Coronary artery (tissue), 2 donors: ENCODE measurements at regions not wholly inside any gene's neighbourhood (a gene's known extent, or its start where the extent isn't known, plus 50 kb on each side); places are given as distances from the start of the nearest gene placed in this dataset.

ENCODE experiments used
- DNase-seq: peaks from one replicate; pipeline ENCODE4 v3.0.0-alpha.2; 2017; ENCODE audit warnings: low spot score
- H3K27ac ChIP-seq, 2 donors: fragments of 200-600 bp; sonication (generic); one replicate each; pipeline ENCODE4 v1.5.1; 2016 to 2019
- H3K4me3 ChIP-seq: fragments of 200-600 bp; sonication (generic); 2 replicates; pipeline ENCODE4 v1.5.1; 2016; ENCODE audit warnings: mild to moderate bottlenecking, moderate library complexity
- CTCF ChIP-seq: fragments of 200-600 bp; sonication (generic); IDR thresholded peaks from one replicate; pipeline ENCODE4 v1.5.1; 2019; ENCODE audit warnings: antibody characterized with exemption

- TF ChIP-seq CTCF = no peak
- Histone ChIP-seq H3K4me3 (no peak overlapping the region), H3K27ac (no peak overlapping the region)
- DNase-seq = no peak
These were observed 630.0 kb upstream of the ADGRL2 start for GRCh38 chr1:81170721-81171120.

- no peak for TF ChIP-seq CTCF
- DNase-seq = no peak
- H3K27ac ChIP-seq = no peak overlapping the region
These were observed 634.8 kb upstream of the ADGRL2 start for GRCh38 chr1:81165963-81166362.

GRCh38 chr1:81160696-81161095 is 640.0 kb upstream of the ADGRL2 start:
- Histone ChIP-seq H3K4me3 (no peak overlapping the region), H3K27ac (no peak overlapping the region)
- no peak for TF ChIP-seq CTCF
- DNase-seq = no peak

More at GRCh38 chr1:81165963-81166362, 634.8 kb upstream of the ADGRL2 start:
- no peak overlapping the region for H3K4me3 ChIP-seq

DNA sequence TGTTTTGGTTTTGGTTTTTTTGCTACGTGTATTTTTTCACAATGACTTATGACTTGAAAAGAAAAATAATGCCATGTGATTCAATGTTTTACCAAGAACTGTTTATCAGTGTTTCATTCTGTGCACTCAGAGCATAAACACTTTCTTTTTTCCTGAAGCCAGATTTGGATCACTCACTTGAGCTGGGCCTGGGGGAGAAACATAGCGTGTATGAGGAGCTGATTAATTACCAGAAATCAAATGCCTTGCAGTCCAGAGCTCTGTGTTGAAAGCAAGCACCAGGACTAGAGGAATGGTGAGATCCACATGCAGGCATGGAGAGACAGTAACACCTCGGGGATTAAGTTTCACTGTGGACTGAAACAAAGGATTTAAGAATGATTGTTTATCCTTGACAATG is 642.1 kb upstream of the ADGRL2 start:
- TF ChIP-seq CTCF = no peak
- no peak overlapping the region for H3K27ac ChIP-seq
- DNase-seq = no peak
- no peak overlapping the region for H3K4me3 ChIP-seq

DNA sequence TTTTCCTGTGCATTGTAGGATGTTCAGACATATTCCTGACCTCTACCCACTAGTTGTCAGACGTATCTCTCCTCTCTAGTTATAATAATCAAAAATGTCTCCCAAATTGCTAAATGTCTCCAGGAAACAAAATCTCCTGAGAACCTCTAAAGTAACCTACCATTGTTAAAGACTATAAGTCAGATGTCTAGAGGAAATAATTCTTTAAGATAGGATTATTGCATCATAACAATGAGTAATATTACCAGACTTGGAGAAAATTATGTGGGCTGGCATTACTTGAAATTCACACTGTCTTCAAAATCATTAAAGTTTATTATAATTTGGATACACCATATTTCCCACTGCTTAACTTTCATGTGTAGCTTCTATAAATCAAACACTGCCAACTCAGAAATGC is 643.0 kb upstream of the ADGRL2 start:
- DNase-seq = no peak
- no peak for TF ChIP-seq CTCF

DNA sequence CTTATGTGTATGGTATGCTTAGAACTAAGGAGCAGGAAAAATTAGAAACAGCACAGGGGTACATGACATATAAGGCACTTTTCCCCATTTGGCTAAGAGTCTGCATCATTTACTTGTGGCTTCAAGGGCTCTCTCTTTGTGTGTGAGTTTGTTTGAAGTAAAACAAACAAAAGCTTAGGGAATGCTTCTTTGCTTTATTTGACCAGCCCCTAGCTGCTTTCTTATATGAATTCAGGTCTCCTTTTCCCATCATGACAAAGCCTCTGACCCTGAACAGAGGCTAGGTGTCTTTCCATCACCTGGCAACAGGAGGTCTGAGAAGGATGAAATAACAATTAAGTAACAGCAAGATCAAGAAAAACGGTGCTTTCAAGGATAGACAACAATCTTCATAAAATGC is 643.8 kb upstream of the ADGRL2 start:
- no peak for DNase-seq
- Histone ChIP-seq H3K27ac (no peak overlapping the region), H3K4me3 (no peak overlapping the region)
- TF ChIP-seq CTCF = no peak

More for the DNA sequence above, 643.0 kb upstream of the ADGRL2 start:
- H3K27ac ChIP-seq = no peak overlapping the region
- no peak overlapping the region for H3K4me3 ChIP-seq

- no peak for DNase-seq
- Histone ChIP-seq H3K4me3 (no peak overlapping the region), H3K27ac (no peak overlapping the region)
- TF ChIP-seq CTCF = no peak
These were observed 645.6 kb upstream of the ADGRL2 start for GRCh38 chr1:81155131-81155530.
